Neural cell (in vitro differentiated cells): ENCODE measurements at regions not wholly inside any gene's neighbourhood (a gene's known extent, or its start where the extent isn't known, plus 50 kb on each side); places are given as distances from the start of the nearest gene placed in this dataset.

ENCODE experiments used
- CTCF ChIP-seq: fragments of 450-650 bp; IDR thresholded peaks from 2 replicates; pipeline ENCODE4 v1.5.1; 2014; ENCODE audit warnings: antibody characterized with exemption, mild to moderate bottlenecking, moderate library complexity; ENCODE audit not compliant: poor library complexity, severe bottlenecking
- EZH2 ChIP-seq: fragments of 200-600, 300-800 bp; shearing (Covaris generic), sonication (generic); IDR thresholded peaks from 2 replicates; pipeline ENCODE4 v1.6.1; 2014; ENCODE audit warnings: antibody characterized with exemption, low read length, borderline replicate concordance, mild to moderate bottlenecking; ENCODE audit not compliant: insufficient read depth, poor library complexity, severe bottlenecking
- REST ChIP-seq: IDR thresholded peaks from 2 replicates; pipeline ENCODE4 v1.6.1; 2012; ENCODE audit warnings: borderline replicate concordance
- TAF1 ChIP-seq: IDR thresholded peaks from 2 replicates; pipeline ENCODE4 v1.6.1; 2012; ENCODE audit warnings: low read depth

GRCh38 chr6:113709936-113710509 is 147.1 kb upstream of the MARCKS start:
- TF ChIP-seq CTCF: no peak
- no peak for TF ChIP-seq EZH2
- no peak for TF ChIP-seq TAF1
- no peak for TF ChIP-seq REST
